Mucosa of descending colon (tissue), 3 donors: ENCODE measurements at regions not wholly inside any gene's neighbourhood (a gene's known extent, or its start where the extent isn't known, plus 50 kb on each side); places are given as distances from the start of the nearest gene placed in this dataset.

Source experiments
- ATAC-seq: fragments of 200-7000 bp; cut with Tn5 transposase; one replicate; pipeline ENCODE4 v1.9.1; 2020; ENCODE audit warnings: mild to moderate bottlenecking, moderate library complexity
- DNase-seq, 3 donors: peaks; one replicate each; pipeline ENCODE4 v3.0.0-alpha.2; 2020
- H3K36me3 ChIP-seq: fragments of 200-600 bp; one replicate; pipeline ENCODE4 v1.8.0; 2021; ENCODE audit warnings: low read depth, mild to moderate bottlenecking
- H3K4me1 ChIP-seq: fragments of 200-600 bp; one replicate; pipeline ENCODE4 v1.8.0; 2021; ENCODE audit warnings: low read depth, mild to moderate bottlenecking
- H3K4me3 ChIP-seq: fragments of 200-600 bp; one replicate; pipeline ENCODE4 v1.8.0; 2021; ENCODE audit warnings: mild to moderate bottlenecking
- H3K9me3 ChIP-seq: fragments of 200-600 bp; one replicate; pipeline ENCODE4 v1.8.0; 2021; ENCODE audit warnings: mild to moderate bottlenecking
- CTCF ChIP-seq: fragments of 200-600 bp; IDR thresholded peaks from one replicate; pipeline ENCODE4 v1.8.0; 2022; ENCODE audit warnings: antibody characterized with exemption, mild to moderate bottlenecking
- intact Hi-C, 2 donors: fragments of 100-400 bp; cut with DNase I in 1 of 2; cut with micrococcal nuclease in 1 of 2; formaldehyde crosslinking; loops; one replicate each; pipeline versions ENCODE4 v1.11.0 to v1.11.1; 2022; cut with DNase I, micrococcal nuclease
- donor health status: DM: no; HTN: no; CAD: no; lungs with moderate emphysema.
- donor health status: DM: no; HTN: no; CAD: no.
- donor health status: DM: no; HTN: yes; CAD: no.

- DNase-seq: no peak
- TF ChIP-seq CTCF: no peak
- H3K9me3 ChIP-seq: no peaks in the 10 kb centered on the region
- H3K36me3 ChIP-seq: no peaks in the 10 kb centered on the region
- intact Hi-C loops: no loop called here
- no peaks in the 10 kb centered on the region for H3K4me1 ChIP-seq
- H3K4me3 ChIP-seq: no peak overlapping the region
- no peak for ATAC-seq
These were observed 266.8 kb upstream of the ANKRD55 start for GRCh38 chr5:56499901-56500300.

- no peaks in the 10 kb centered on the region for H3K36me3 ChIP-seq
- DNase-seq: no peak
- TF ChIP-seq CTCF: no peak
- H3K9me3 ChIP-seq: no peaks in the 10 kb centered on the region
- H3K4me1 ChIP-seq: no peaks in the 10 kb centered on the region
- no peak for ATAC-seq
- intact Hi-C loops: no loop called here
- H3K4me3 ChIP-seq: no peak overlapping the region
These were observed 266.4 kb upstream of the ANKRD55 start for GRCh38 chr5:56499491-56499890.

GRCh38 chr5:56498759-56499395 is 265.7 kb upstream of the ANKRD55 start:
- no peak for ATAC-seq
- intact Hi-C loops: no loop called here
- TF ChIP-seq CTCF: no peak

GRCh38 chr5:56496581-56497063 is 263.5 kb upstream of the ANKRD55 start:
- ATAC-seq (no peak), DNase-seq (no peak)
- TF ChIP-seq CTCF: no peak
- no peak overlapping the region for H3K4me3 ChIP-seq
- intact Hi-C loops: no loop called here
- no peaks in the 10 kb centered on the region for H3K9me3 ChIP-seq
- no peaks in the 10 kb centered on the region for H3K4me1 ChIP-seq
- H3K36me3 ChIP-seq: no peaks in the 10 kb centered on the region

More at GRCh38 chr5:56498759-56499395, 265.7 kb upstream of the ANKRD55 start:
- no peak for DNase-seq
- Histone ChIP-seq H3K9me3 (no peaks in the 10 kb centered on the region), H3K4me1 (no peaks in the 10 kb centered on the region), H3K4me3 (no peak overlapping the region), H3K36me3 (no peaks in the 10 kb centered on the region)

- no peak overlapping the region for H3K4me3 ChIP-seq
- intact Hi-C loops: no loop called here
- no peaks in the 10 kb centered on the region for H3K4me1 ChIP-seq
- no peaks in the 10 kb centered on the region for H3K36me3 ChIP-seq
- DNase-seq (no peak), ATAC-seq (no peak)
- H3K9me3 ChIP-seq: no peaks in the 10 kb centered on the region
- TF ChIP-seq CTCF: no peak
These were observed 261.2 kb upstream of the ANKRD55 start for GRCh38 chr5:56494300-56494731.
